ENCODE measurements at regions not wholly inside any gene's neighbourhood (a gene's known extent, or its start where the extent isn't known, plus 50 kb on each side); places are given as distances from the start of the nearest gene placed in this dataset.

DNA sequence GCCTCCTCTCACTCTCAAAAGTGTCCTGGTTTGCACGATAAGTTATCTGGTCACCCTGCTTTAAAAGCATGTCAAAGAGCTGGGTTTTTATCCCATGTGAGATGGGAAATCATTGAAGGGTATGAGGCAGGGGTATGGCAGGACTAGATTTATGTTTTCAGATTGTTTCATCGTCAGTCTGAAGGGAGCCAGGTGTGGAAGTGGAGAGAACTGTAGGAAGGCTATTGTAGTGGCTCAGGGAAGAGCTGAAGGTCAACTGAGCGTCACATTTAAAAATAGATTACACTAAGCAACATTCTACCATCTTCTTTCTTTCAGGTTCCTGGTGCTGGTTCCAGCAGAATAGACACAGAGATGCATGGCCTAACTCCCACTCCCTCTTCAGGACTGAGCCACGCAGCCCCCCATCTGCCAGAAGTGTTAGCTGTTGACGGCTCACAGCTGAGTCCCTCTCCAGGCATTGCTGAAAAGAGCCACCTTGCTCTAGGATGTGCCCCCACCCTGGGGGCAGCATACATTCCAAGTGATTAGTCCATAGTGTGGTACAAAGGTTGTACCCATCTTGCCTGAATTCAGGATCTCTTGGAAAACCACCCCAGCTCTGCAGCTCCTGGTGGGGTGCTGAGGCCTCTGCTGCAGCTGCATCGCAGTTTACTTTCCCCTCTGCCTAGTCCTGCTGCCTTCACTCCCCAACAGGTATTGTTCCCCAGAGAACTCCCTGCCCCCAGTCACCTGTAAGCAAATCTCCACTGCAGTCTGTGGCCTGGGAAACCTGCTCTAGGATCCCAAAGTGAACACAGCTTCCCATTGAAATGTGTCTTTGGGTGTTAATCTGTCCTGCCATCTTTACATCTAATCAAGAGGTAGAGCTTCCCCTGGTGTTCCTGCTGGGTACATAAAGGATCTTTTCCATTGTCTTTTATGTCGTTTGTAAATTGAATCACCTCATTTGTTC is 79.5 kb upstream of the KLF7 start:
- H3K4me2 ChIP-seq (ENCODE audit: low read length) = no peak overlapping the region
- no peaks in the 10 kb centered on the region for H3K9me3 ChIP-seq (ENCODE audit: control insufficient read depth, low read length)
- H3K4me3 ChIP-seq (ENCODE audit: low read depth, low read length) = no peak overlapping the region
- H3K36me3 ChIP-seq (ENCODE audit: control insufficient read depth, insufficient read depth, low read length) = no peaks in the 10 kb centered on the region
- no peak overlapping the region for H2AFZ ChIP-seq
- no peak overlapping the region for H3K27ac ChIP-seq
- no peaks in the 10 kb centered on the region for H3K79me2 ChIP-seq
- H3K27me3 ChIP-seq (ENCODE audit: control insufficient read depth, insufficient read depth, low read length) = no peaks in the 10 kb centered on the region
- H3K4me1 ChIP-seq = no peaks in the 10 kb centered on the region
- no peak overlapping the region for H3K9ac ChIP-seq
- TF ChIP-seq, protein P1, sequence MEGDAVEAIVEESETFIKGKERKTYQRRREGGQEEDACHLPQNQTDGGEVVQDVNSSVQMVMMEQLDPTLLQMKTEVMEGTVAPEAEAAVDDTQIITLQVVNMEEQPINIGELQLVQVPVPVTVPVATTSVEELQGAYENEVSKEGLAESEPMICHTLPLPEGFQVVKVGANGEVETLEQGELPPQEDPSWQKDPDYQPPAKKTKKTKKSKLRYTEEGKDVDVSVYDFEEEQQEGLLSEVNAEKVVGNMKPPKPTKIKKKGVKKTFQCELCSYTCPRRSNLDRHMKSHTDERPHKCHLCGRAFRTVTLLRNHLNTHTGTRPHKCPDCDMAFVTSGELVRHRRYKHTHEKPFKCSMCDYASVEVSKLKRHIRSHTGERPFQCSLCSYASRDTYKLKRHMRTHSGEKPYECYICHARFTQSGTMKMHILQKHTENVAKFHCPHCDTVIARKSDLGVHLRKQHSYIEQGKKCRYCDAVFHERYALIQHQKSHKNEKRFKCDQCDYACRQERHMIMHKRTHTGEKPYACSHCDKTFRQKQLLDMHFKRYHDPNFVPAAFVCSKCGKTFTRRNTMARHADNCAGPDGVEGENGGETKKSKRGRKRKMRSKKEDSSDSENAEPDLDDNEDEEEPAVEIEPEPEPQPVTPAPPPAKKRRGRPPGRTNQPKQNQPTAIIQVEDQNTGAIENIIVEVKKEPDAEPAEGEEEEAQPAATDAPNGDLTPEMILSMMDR (IDR thresholded peaks at IDR 0.05) = no peak

- Histone ChIP-seq H3K79me2 (no peaks in the 10 kb centered on the region), H3K27ac (no peak overlapping the region), H3K36me3 (ENCODE audit: control insufficient read depth, insufficient read depth, low read length) (no peaks in the 10 kb centered on the region), H2AFZ (no peak overlapping the region), H3K27me3 (ENCODE audit: control insufficient read depth, insufficient read depth, low read length) (no peaks in the 10 kb centered on the region), H3K4me2 (ENCODE audit: low read length) (no peak overlapping the region), H3K9ac (no peak overlapping the region), H3K4me1 (no peaks in the 10 kb centered on the region), H3K4me3 (ENCODE audit: low read depth, low read length) (no peak overlapping the region), H3K9me3 (ENCODE audit: control insufficient read depth, low read length) (no peaks in the 10 kb centered on the region)
- TF ChIP-seq, protein P1 (IDR thresholded peaks at IDR 0.05) = no peak
Observed at GRCh38 chr2:207248702-207249377, 83.1 kb upstream of the KLF7 start.

DNA sequence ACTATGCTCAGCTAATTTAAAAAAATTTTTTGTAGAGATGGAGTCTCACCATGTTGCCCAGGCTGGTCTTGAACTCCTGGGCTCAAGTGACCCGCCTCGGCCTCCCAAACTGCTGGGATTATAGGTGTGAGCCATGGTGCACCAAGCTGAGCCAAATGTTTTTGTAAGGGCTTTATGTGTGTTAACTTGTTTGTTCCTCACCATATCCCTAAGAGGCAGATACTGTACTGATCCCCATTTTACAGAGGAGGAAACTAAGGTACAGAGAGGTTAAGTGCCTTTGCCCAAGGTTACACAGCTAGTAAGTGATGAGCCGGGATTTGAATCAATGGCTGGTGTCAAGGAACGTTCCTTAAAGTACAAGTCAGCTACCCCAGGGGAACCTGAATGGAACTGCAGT is 85.3 kb upstream of the KLF7 start:
- Histone ChIP-seq H3K36me3 (ENCODE audit: control insufficient read depth, insufficient read depth, low read length) (no peaks in the 10 kb centered on the region), H3K27ac (no peak overlapping the region), H2AFZ (no peak overlapping the region), H3K4me2 (ENCODE audit: low read length) (no peak overlapping the region), H3K79me2 (no peaks in the 10 kb centered on the region), H3K9ac (no peak overlapping the region), H3K9me3 (ENCODE audit: control insufficient read depth, low read length) (no peaks in the 10 kb centered on the region), H3K4me3 (ENCODE audit: low read depth, low read length) (no peak overlapping the region), H3K4me1 (no peaks in the 10 kb centered on the region), H3K27me3 (ENCODE audit: control insufficient read depth, insufficient read depth, low read length) (no peaks in the 10 kb centered on the region)
- TF ChIP-seq, protein P1 (IDR thresholded peaks at IDR 0.05) = no peak

GRCh38 chr2:207251573-207252192 is 85.9 kb upstream of the KLF7 start:
- H3K4me1 ChIP-seq = no peaks in the 10 kb centered on the region
- no peaks in the 10 kb centered on the region for H3K79me2 ChIP-seq
- no peaks in the 10 kb centered on the region for H3K9me3 ChIP-seq (ENCODE audit: control insufficient read depth, low read length)
- H3K4me2 ChIP-seq (ENCODE audit: low read length) = no peak overlapping the region
- no peaks in the 10 kb centered on the region for H3K27me3 ChIP-seq (ENCODE audit: control insufficient read depth, insufficient read depth, low read length)
- H3K27ac ChIP-seq = no peak overlapping the region
- H3K4me3 ChIP-seq (ENCODE audit: low read depth, low read length) = no peak overlapping the region
- TF ChIP-seq, protein P1 (IDR thresholded peaks at IDR 0.05) = no peak
- no peak overlapping the region for H2AFZ ChIP-seq
- no peaks in the 10 kb centered on the region for H3K36me3 ChIP-seq (ENCODE audit: control insufficient read depth, insufficient read depth, low read length)
- H3K9ac ChIP-seq = no peak overlapping the region

Data from parathyroid adenoma (tissue), 2 donors.